Uterus (tissue), 3 donors: ENCODE measurements at regions not wholly inside any gene's neighbourhood (a gene's known extent, or its start where the extent isn't known, plus 50 kb on each side); places are given as distances from the start of the nearest gene placed in this dataset.
A peak's percentile ranks its signal among the peaks of the same experiment; 100 is the strongest.

Experiments
- DNase-seq, 2 donors: peaks; one replicate each; pipeline ENCODE4 v3.0.0-alpha.2; 2019 to 2020
- H3K27ac ChIP-seq, 2 donors: fragments of 200-600 bp; sonication (generic); 1 replicate in 1 of 2; 2 replicates in 1 of 2; pipeline ENCODE4 v1.5.1; 2016 to 2018
- H3K27me3 ChIP-seq, 2 donors: fragments of 200-600 bp; sonication (generic); one replicate each; pipeline ENCODE4 v1.5.1; 2018 to 2019; ENCODE audit warnings: control low read depth in 1 of 2
- H3K36me3 ChIP-seq, 2 donors: fragments of 200-600 bp; sonication (generic); one replicate each; pipeline ENCODE4 v1.5.1; 2019; ENCODE audit warnings: control low read depth in 1 of 2
- H3K4me1 ChIP-seq, 2 donors: fragments of 200-600 bp; sonication (generic); one replicate each; pipeline ENCODE4 v1.5.1; 2018 to 2019; ENCODE audit warnings: control low read depth in 1 of 2
- H3K4me3 ChIP-seq, 2 donors: fragments of 200-600 bp; sonication (generic); 1 replicate in 1 of 2; 2 replicates in 1 of 2; pipeline ENCODE4 v1.5.1; 2018 to 2019; ENCODE audit warnings: mild to moderate bottlenecking in 1 of 2
- H3K9me3 ChIP-seq, 2 donors: fragments of 200-600 bp; sonication (generic); one replicate each; pipeline ENCODE4 v1.5.1; 2019; ENCODE audit warnings: control low read depth in 1 of 2
- POLR2A ChIP-seq, 2 donors: fragments of 450-650 bp; IDR thresholded peaks; one replicate each; pipeline ENCODE4 v1.6.1; 2016; ENCODE audit warnings: antibody characterized with exemption in 2 of 2, mild to moderate bottlenecking in 1 of 2, moderate library complexity in 1 of 2
- intact Hi-C: fragments of 100-400 bp; cut with DNase I; formaldehyde crosslinking; loops from one replicate; pipeline ENCODE4 v1.15.1; 2023; ENCODE audit warnings: low total_unique reads
- TF ChIP-seq, protein P1 (sequence below), 4 experiments: fragments of 200-600 bp in 2 of 4; fragments of 450-650 bp in 2 of 4; sonication (generic) in 2 of 4; IDR thresholded peaks; one replicate each; pipeline ENCODE4 v1.5.1; 2016 to 2019; ENCODE audit warnings: antibody characterized with exemption in 4 of 4, mild to moderate bottlenecking in 2 of 4, moderate library complexity in 1 of 4
- donor health status: DM: yes; HTN: yes; CAD: no.

DNA sequence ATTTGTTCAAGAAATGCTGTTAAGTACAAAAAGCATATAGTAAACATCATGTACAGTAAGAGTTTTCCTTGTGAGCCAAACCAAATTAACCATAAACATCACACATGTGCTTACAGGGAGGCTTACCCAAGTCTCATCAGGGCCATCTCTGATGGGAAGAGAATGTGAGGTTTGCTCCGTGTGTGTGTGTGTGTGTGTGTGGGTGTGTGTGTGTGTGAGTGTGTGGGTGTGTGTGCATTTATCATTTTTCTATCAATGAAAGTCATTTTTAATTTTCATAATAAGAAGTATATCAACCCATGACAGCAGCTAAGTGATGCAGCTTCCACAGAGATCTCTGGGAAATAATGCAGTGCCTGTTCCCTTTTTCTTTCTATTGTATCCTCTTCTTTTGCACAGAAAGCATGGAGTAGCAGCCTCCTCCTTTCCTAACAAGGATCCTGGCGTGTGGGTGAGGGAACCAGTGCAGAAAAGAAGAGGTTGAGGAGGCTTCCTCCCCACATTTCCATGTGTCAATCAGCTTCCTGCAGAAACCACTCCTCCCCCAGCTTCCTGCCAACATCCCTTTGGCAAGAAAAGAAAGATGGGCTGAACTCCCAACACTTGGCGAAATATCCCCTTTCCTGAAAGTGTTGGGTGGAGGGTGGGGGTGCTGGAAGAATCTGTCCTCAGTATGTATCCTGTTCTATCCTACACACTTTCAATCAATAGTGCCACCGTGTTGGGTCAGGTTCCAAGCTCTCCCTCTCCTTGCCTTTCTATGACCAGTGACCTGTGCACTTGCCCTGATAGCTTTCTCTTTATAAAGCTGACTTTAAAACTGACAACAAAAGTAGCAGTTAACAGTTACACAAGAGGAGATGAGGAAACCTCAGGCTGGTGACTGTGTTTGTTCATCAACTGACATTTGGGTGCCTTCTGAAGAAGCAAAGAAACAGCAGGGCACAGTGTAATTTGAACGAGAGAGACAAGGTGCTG is 251.8 kb upstream of the CITED2 start:
- Histone ChIP-seq H3K4me3 (no peak overlapping the region), H3K27ac (peak overlapping the region; percentile 17 to 28), H3K27me3 (no peaks in the 10 kb centered on the region), H3K4me1 (no peaks in the 10 kb centered on the region), H3K9me3 (no peaks in the 10 kb centered on the region), H3K36me3 (no peaks in the 10 kb centered on the region)
- intact Hi-C loops: no loop called here
- TF ChIP-seq, protein P1, sequence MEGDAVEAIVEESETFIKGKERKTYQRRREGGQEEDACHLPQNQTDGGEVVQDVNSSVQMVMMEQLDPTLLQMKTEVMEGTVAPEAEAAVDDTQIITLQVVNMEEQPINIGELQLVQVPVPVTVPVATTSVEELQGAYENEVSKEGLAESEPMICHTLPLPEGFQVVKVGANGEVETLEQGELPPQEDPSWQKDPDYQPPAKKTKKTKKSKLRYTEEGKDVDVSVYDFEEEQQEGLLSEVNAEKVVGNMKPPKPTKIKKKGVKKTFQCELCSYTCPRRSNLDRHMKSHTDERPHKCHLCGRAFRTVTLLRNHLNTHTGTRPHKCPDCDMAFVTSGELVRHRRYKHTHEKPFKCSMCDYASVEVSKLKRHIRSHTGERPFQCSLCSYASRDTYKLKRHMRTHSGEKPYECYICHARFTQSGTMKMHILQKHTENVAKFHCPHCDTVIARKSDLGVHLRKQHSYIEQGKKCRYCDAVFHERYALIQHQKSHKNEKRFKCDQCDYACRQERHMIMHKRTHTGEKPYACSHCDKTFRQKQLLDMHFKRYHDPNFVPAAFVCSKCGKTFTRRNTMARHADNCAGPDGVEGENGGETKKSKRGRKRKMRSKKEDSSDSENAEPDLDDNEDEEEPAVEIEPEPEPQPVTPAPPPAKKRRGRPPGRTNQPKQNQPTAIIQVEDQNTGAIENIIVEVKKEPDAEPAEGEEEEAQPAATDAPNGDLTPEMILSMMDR (IDR thresholded peaks at IDR 0.05): no peak
- no peak for TF ChIP-seq POLR2A (IDR thresholded peaks at IDR 0.05)
- DNase-seq: peak in 1 of 2 donors; percentile 27

DNA sequence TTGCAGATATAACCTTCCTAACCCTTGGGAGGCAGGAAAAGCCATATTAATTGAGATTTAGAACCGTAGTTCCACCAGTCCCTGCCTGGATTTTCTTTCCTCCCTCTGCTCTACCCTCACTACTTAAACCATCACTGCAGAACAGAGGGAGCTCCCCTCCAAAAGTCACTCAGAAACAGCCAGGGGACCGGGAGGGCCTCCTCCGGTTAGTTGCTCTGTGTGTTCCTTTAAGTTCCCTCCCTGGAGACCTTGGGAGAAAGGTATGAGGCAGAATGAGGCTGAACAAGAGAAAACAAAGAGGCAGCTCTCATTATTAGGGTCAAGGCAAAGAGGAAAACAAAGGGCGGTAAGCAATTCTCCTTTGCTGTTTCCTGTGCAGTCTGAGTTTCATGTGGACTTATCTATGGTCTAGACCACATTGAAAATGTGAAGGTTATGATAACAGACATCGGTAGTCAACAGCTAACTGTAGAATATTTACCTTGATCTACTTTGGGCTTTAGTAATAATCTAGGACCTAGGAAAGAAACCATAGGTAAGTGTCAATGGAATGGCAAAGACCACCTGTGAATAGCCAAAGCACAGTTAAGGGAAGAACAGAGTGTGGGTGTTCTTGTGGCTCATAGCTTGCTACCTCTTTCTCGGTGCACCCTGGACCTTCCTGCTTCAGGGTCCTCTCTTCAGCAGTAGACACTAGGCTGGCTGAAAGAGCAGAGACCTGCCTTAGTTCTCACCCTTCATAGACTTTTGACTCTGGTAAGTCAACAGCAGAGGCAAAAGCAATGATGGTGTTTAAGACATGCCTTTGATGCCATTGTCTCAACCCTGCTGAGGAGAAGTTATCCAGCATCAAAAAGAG is 250.9 kb upstream of the CITED2 start:
- TF ChIP-seq, protein P1 (IDR thresholded peaks at IDR 0.05): no peak
- no peak for TF ChIP-seq POLR2A (IDR thresholded peaks at IDR 0.05)
- H3K27me3 ChIP-seq: no peaks in the 10 kb centered on the region
- no peaks in the 10 kb centered on the region for H3K4me1 ChIP-seq
- H3K36me3 ChIP-seq: no peaks in the 10 kb centered on the region
- DNase-seq: no peak
- no peak overlapping the region for H3K27ac ChIP-seq
- no peak overlapping the region for H3K4me3 ChIP-seq
- intact Hi-C loops: no loop called here
- H3K9me3 ChIP-seq: no peaks in the 10 kb centered on the region

DNA sequence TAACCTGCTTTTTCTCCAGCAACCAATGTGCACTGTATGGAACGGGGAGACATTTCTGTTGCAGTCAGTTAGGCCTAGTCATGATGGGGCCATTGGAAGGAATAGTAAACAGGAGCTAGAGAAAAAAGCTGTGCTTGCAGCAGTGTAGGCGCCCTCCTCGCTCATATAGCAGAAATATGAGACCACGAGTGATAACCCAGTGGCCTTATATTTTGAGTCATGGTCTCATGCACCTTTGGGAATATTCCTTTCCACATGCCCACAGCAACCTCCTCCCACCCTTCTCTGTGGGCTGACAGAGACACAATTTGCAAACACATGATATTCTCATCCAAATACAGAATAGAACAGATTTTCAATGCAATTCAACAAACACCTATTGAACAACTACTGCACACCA is 248.9 kb upstream of the CITED2 start:
- Histone ChIP-seq H3K4me1 (no peaks in the 10 kb centered on the region), H3K27ac (no peak overlapping the region), H3K9me3 (no peaks in the 10 kb centered on the region), H3K4me3 (no peak overlapping the region), H3K36me3 (no peaks in the 10 kb centered on the region), H3K27me3 (no peaks in the 10 kb centered on the region)
- DNase-seq: no peak
- intact Hi-C loops: no loop called here
- no peak for TF ChIP-seq POLR2A (IDR thresholded peaks at IDR 0.05)
- TF ChIP-seq, protein P1 (IDR thresholded peaks at IDR 0.05): no peak

DNA sequence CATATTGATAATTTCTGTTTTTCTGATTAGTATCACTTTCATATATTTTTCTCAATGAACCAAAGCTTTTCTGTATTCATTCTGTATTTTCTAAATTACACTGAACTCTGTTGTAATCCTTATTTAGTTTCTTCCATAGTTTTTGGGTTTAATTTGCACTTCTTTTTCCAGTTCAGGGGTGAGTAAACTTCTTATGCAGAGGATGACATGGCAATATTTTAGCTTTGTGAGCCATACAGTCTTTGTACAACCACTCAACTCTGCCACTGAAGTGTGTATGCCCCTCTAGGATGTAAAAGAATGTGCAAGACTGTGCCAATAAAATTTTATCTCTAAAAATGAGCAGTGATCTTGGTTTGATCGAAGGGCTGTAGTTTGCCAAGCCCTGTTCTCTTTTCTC is 239.0 kb upstream of the CITED2 start:
- Histone ChIP-seq H3K9me3 (no peaks in the 10 kb centered on the region), H3K4me3 (no peak overlapping the region), H3K4me1 (no peaks in the 10 kb centered on the region), H3K27me3 (no peaks in the 10 kb centered on the region), H3K36me3 (no peaks in the 10 kb centered on the region), H3K27ac (no peak overlapping the region)
- intact Hi-C loops: no loop called here
- TF ChIP-seq POLR2A (IDR thresholded peaks at IDR 0.05): no peak
- TF ChIP-seq, protein P1 (IDR thresholded peaks at IDR 0.05): no peak
- DNase-seq: no peak

DNA sequence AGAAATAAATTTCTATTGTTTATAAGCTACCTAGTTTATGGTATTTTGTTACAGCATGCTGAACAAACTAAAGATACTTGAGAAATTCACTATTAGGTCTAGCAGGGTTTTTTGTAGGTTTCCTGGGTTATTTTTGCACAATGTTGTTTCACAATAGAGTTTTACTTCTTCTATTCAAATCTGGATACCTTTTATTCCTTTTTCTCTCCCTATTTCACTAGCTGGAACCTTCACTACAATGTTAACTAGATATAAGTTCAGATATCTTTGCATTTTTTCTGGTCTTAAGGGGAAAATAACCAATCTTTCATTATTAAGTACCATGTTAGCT is 237.7 kb upstream of the CITED2 start:
- H3K4me1 ChIP-seq: no peaks in the 10 kb centered on the region
- no peaks in the 10 kb centered on the region for H3K36me3 ChIP-seq
- no peaks in the 10 kb centered on the region for H3K27me3 ChIP-seq
- intact Hi-C loops: no loop called here
- no peak for TF ChIP-seq POLR2A (IDR thresholded peaks at IDR 0.05)
- TF ChIP-seq, protein P1 (IDR thresholded peaks at IDR 0.05): no peak
- no peaks in the 10 kb centered on the region for H3K9me3 ChIP-seq
- no peak for DNase-seq
- H3K27ac ChIP-seq: no peak overlapping the region
- no peak overlapping the region for H3K4me3 ChIP-seq
